ENCODE measurements at regions not wholly inside any gene's neighbourhood (a gene's known extent, or its start where the extent isn't known, plus 50 kb on each side); places are given as distances from the start of the nearest gene placed in this dataset.

DNA sequence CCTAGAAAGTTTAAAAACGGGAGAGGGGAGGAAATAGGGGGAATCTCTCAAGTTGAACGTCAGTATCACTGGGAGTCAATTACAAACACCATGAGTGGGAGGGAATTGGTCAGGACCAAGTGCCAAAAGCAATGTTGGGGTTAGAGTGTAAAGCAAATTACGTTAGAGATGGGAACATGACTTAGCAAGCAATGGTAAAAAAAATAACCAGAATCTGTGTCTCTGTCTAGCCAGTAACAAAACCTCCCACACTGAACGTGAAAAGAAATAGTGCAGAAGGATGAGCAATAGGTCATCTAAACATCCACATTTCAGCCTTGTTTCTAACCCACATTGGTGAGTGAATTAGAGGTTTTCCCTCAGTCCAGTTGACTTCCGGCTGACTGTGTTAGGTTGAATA is 242.2 kb downstream of the COG6 start:
- TF ChIP-seq, protein P1, sequence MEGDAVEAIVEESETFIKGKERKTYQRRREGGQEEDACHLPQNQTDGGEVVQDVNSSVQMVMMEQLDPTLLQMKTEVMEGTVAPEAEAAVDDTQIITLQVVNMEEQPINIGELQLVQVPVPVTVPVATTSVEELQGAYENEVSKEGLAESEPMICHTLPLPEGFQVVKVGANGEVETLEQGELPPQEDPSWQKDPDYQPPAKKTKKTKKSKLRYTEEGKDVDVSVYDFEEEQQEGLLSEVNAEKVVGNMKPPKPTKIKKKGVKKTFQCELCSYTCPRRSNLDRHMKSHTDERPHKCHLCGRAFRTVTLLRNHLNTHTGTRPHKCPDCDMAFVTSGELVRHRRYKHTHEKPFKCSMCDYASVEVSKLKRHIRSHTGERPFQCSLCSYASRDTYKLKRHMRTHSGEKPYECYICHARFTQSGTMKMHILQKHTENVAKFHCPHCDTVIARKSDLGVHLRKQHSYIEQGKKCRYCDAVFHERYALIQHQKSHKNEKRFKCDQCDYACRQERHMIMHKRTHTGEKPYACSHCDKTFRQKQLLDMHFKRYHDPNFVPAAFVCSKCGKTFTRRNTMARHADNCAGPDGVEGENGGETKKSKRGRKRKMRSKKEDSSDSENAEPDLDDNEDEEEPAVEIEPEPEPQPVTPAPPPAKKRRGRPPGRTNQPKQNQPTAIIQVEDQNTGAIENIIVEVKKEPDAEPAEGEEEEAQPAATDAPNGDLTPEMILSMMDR (IDR thresholded peaks at IDR 0.05; ENCODE audit: low read depth, low read length): no peak
- TF ChIP-seq POLR2A (IDR thresholded peaks at IDR 0.05; ENCODE audit: extremely low read depth, insufficient read length): no peak

Measured in NB4 (cell line).